GM12892 (cell line): ENCODE measurements at regions not wholly inside any gene's neighbourhood (a gene's known extent, or its start where the extent isn't known, plus 50 kb on each side); places are given as distances from the start of the nearest gene placed in this dataset.

Experiments
- POLR2A ChIP-seq: IDR thresholded peaks from 2 replicates; pipeline ENCODE4 v1.6.1; 2011; ENCODE audit warnings: low read depth, low read length, control low read depth
- POLR2AphosphoS5 ChIP-seq: IDR thresholded peaks from 2 replicates; pipeline ENCODE4 v1.6.1; 2011; ENCODE audit warnings: low read depth, low read length, control low read depth
- TAF1 ChIP-seq: IDR thresholded peaks from 2 replicates; pipeline ENCODE4 v1.6.1; 2011; ENCODE audit warnings: low read depth, mild to moderate bottlenecking, control low read depth, low read length, borderline replicate concordance

GRCh38 chrX:25597551-25597950, 540.6 kb upstream of the MAGEB18 start:
- no peak for TF ChIP-seq POLR2A
- TF ChIP-seq POLR2AphosphoS5, result no peak
- TF ChIP-seq TAF1, result no peak
